Esophagus squamous epithelium (tissue), 4 donors: ENCODE measurements at regions not wholly inside any gene's neighbourhood (a gene's known extent, or its start where the extent isn't known, plus 50 kb on each side); places are given as distances from the start of the nearest gene placed in this dataset.

Source experiments
- CTCF ChIP-seq, 6 experiments: fragments of 450-650 bp in 4 of 6; fragments of 200-600 bp in 2 of 6; sonication (generic) in 2 of 6; IDR thresholded peaks; one replicate each; pipeline ENCODE4 v1.5.1; 2016 to 2019; ENCODE audit warnings: antibody characterized with exemption in 6 of 6, mild to moderate bottlenecking in 4 of 6, moderate library complexity in 4 of 6
- POLR2A ChIP-seq, 4 donors: fragments of 450-650 bp; IDR thresholded peaks; one replicate each; pipeline ENCODE4 v1.6.1; 2017; ENCODE audit warnings: antibody characterized with exemption in 4 of 4, mild to moderate bottlenecking in 4 of 4, moderate library complexity in 3 of 4

GRCh38 chr1:67630438-67631045, 54.5 kb upstream of the GADD45A start:
- TF ChIP-seq CTCF (IDR thresholded peaks at IDR 0.05) (no peak), POLR2A (IDR thresholded peaks at IDR 0.05) (no peak)
